GM21367 (cell line): ENCODE measurements at regions not wholly inside any gene's neighbourhood (a gene's known extent, or its start where the extent isn't known, plus 50 kb on each side); places are given as distances from the start of the nearest gene placed in this dataset.
A peak's percentile ranks its signal among the peaks of the same experiment; 100 is the strongest.
"Not testable (repeated sequence)": the region's sequence is repeated elsewhere in the genome, so short reads cannot be mapped to it uniquely, and the experiment has no call there.

Experiments used
- ATAC-seq: cut with Tn5 transposase; IDR thresholded peaks from one replicate; pipeline ENCODE4 v1.9.1; 2021; ENCODE audit not compliant: unreplicated experiment

- ATAC-seq: no peak
Measured at GRCh38 chr18:37847544-37847943, 281.9 kb upstream of the CELF4 start.

- no peak for ATAC-seq
Measured at GRCh38 chr18:37846996-37847395, 281.4 kb upstream of the CELF4 start.

- no peak for ATAC-seq
Measured at GRCh38 chr18:37845498-37845897, 279.9 kb upstream of the CELF4 start.

GRCh38 chr18:37844209-37844970 is 278.8 kb upstream of the CELF4 start:
- no peak for ATAC-seq

- no peak for ATAC-seq
Measured at GRCh38 chr18:37838083-37838482, 272.5 kb upstream of the CELF4 start.

- ATAC-seq: no peak
Measured at GRCh38 chr18:37836071-37836970, 270.7 kb upstream of the CELF4 start.

- not testable (repeated sequence) for ATAC-seq
Measured at GRCh38 chr18:37832010-37832695, 266.6 kb upstream of the CELF4 start.

GRCh38 chr18:37812961-37813360 is 247.4 kb upstream of the CELF4 start:
- ATAC-seq: no peak

GRCh38 chr18:37805773-37806404 is 240.3 kb upstream of the CELF4 start:
- no peak for ATAC-seq

- ATAC-seq: no peak
Measured at GRCh38 chr18:37796823-37797349, 231.3 kb upstream of the CELF4 start.

GRCh38 chr18:37787452-37787851 is 221.9 kb upstream of the CELF4 start:
- no peak for ATAC-seq

- ATAC-seq: no peak
Measured at GRCh38 chr18:37783771-37784170, 218.2 kb upstream of the CELF4 start.

- ATAC-seq: no peak
Measured at GRCh38 chr18:37779220-37779619, 213.6 kb upstream of the CELF4 start.

- peak; percentile 92 for ATAC-seq
Measured at GRCh38 chr18:37778417-37779165, 213.0 kb upstream of the CELF4 start.

GRCh38 chr18:37769826-37770225 is 204.2 kb upstream of the CELF4 start:
- ATAC-seq: no peak

GRCh38 chr18:37764541-37765288 is 199.1 kb upstream of the CELF4 start:
- no peak for ATAC-seq

GRCh38 chr18:37762076-37762621 is 196.6 kb upstream of the CELF4 start:
- ATAC-seq: no peak

GRCh38 chr18:37754141-37754540 is 188.5 kb upstream of the CELF4 start:
- ATAC-seq: no peak

- no peak for ATAC-seq
Measured at GRCh38 chr18:37742436-37742835, 176.8 kb upstream of the CELF4 start.
